H1 (cell line): ENCODE measurements at regions not wholly inside any gene's neighbourhood (a gene's known extent, or its start where the extent isn't known, plus 50 kb on each side); places are given as distances from the start of the nearest gene placed in this dataset.

Experiments used
- CTCF ChIA-PET: fragments of 300-600 bp; sonication (Branson Sonifier 250); formaldehyde crosslinking; loops from one replicate; lab custom pipeline; 2021; ENCODE audit not compliant: partially characterized antibody; lab: Charles Lee
- POLR2A ChIA-PET: fragments of 300-600 bp; sonication (Branson Sonifier 250); formaldehyde crosslinking; loops from one replicate; lab custom pipeline; 2021; ENCODE audit warnings: inconsistent platforms; ENCODE audit not compliant: partially characterized antibody; lab: Charles Lee
- DNase-seq, 2 experiments: peaks; one replicate each; pipeline versions ENCODE4 v3.0.0 to v3.0.0-alpha.2; 2010 to 2022; ENCODE audit warnings: low spot score in 2 of 2, low read depth in 1 of 2, mixed read lengths in 1 of 2
- FAIRE-seq: peaks from 2 replicates; lab custom pipeline; 2011; peaks lifted over from hg19 to GRCh38; lab: Jason Lieb, UNC
- H2AFZ ChIP-seq: 2 replicates; pipeline ENCODE4 v1.8.1; 2012; ENCODE audit warnings: low read length, inconsistent platforms
- H2AK5ac ChIP-seq: 2 replicates; pipeline ENCODE4 v1.6.1; 2013; ENCODE audit warnings: low read depth, low read length
- H2BK120ac ChIP-seq: replicated peaks from 2 replicates; pipeline ENCODE3; 2013; ENCODE audit warnings: low read depth, low read length, inconsistent platforms
- H2BK12ac ChIP-seq: 2 replicates; pipeline ENCODE4 v1.6.1; 2013; ENCODE audit warnings: low read depth, low read length
- H2BK15ac ChIP-seq: 2 replicates; pipeline ENCODE4 v1.6.1; 2013; ENCODE audit warnings: low read length
- H2BK20ac ChIP-seq: 2 replicates; pipeline ENCODE4 v1.6.1; 2013; ENCODE audit warnings: low read length
- H2BK5ac ChIP-seq: 2 replicates; pipeline ENCODE4 v1.6.1; 2013; ENCODE audit warnings: low read depth, low read length
- H3K14ac ChIP-seq: 2 replicates; pipeline ENCODE4 v1.6.1; 2013; ENCODE audit warnings: inconsistent platforms; ENCODE audit not compliant: insufficient read length
- H3K18ac ChIP-seq: 2 replicates; pipeline ENCODE4 v1.6.1; 2013; ENCODE audit warnings: low read length; ENCODE audit errors: extremely low read depth
- H3K23ac ChIP-seq: 2 replicates; pipeline ENCODE4 v1.6.1; 2013; ENCODE audit warnings: inconsistent platforms; ENCODE audit not compliant: insufficient read length
- H3K23me2 ChIP-seq: 2 replicates; pipeline ENCODE4 v1.6.1; 2013; ENCODE audit warnings: low read depth, low read length
- H3K27ac ChIP-seq: 2 replicates; pipeline ENCODE4 v1.6.1; 2011; ENCODE audit warnings: low read depth, low read length, inconsistent platforms
- H3K27me3 ChIP-seq, 4 experiments: replicated peaks in 1 of 4; 1 replicate in 1 of 4; 2 replicates in 3 of 4; pipeline versions ENCODE4 v1.6.1 to v1.8.1; 2011 to 2013; ENCODE audit warnings: low read length in 3 of 4, mild to moderate bottlenecking in 3 of 4, inconsistent platforms in 2 of 4, mixed read lengths in 2 of 4, moderate library complexity in 1 of 4; ENCODE audit not compliant: control insufficient read depth in 3 of 4, insufficient read depth in 3 of 4; ENCODE audit errors: extremely low read depth in 1 of 4
- H3K36me3 ChIP-seq, 4 experiments: 2 replicates each; pipeline versions ENCODE4 v1.6.1 to v1.8.1; 2011 to 2013; ENCODE audit warnings: mild to moderate bottlenecking in 4 of 4, low read length in 3 of 4, moderate library complexity in 2 of 4, control low read depth in 1 of 4, inconsistent platforms in 1 of 4; ENCODE audit not compliant: insufficient read depth in 4 of 4, control insufficient read depth in 2 of 4
- H3K4ac ChIP-seq: replicated peaks from 2 replicates; pipeline ENCODE3; 2013; ENCODE audit warnings: low read length, low read depth, mixed read lengths, inconsistent platforms; ENCODE audit not compliant: insufficient read length
- H3K4me1 ChIP-seq, 4 experiments: replicated peaks in 1 of 4; 1 replicate in 1 of 4; 2 replicates in 3 of 4; pipeline versions ENCODE4 v1.6.1 to v1.8.1; 2011 to 2013; ENCODE audit warnings: low read length in 3 of 4, inconsistent platforms in 2 of 4, mixed read lengths in 1 of 4; ENCODE audit not compliant: insufficient read depth in 4 of 4, control insufficient read depth in 3 of 4
- H3K4me2 ChIP-seq, 2 experiments: 2 replicates each; pipeline versions ENCODE4 v1.6.1 to v1.8.1; 2011 to 2013; ENCODE audit warnings: low read depth in 2 of 2, low read length in 2 of 2, control low read depth in 1 of 2, inconsistent platforms in 1 of 2, mild to moderate bottlenecking in 1 of 2; ENCODE audit not compliant: insufficient read depth in 1 of 2
- H3K4me3 ChIP-seq, 4 experiments: fragments of 200-600, 300-600 bp in 1 of 4; sonication (generic), shearing (Covaris generic), sonication (Bioruptor Twin) in 1 of 4; 2 replicates each; pipeline versions ENCODE4 v1.5.1 to v1.8.1; 2011 to 2016; ENCODE audit warnings: low read length in 4 of 4, low read depth in 3 of 4, control low read depth in 2 of 4, inconsistent platforms in 2 of 4, mild to moderate bottlenecking in 2 of 4, mixed read lengths in 1 of 4, moderate library complexity in 1 of 4; ENCODE audit not compliant: insufficient read depth in 2 of 4; ENCODE audit errors: extremely low read depth in 1 of 4
- H3K56ac ChIP-seq: replicated peaks from 2 replicates; pipeline ENCODE3; 2013; ENCODE audit warnings: low read depth, mild to moderate bottlenecking, mixed read lengths, low read length, inconsistent platforms; ENCODE audit not compliant: insufficient read length
- H3K79me1 ChIP-seq: 2 replicates; pipeline ENCODE4 v1.6.1; 2013; ENCODE audit warnings: low read depth, low read length, control low read depth
- H3K79me2 ChIP-seq, 2 experiments: 2 replicates each; pipeline versions ENCODE4 v1.6.1 to v1.8.1; 2012 to 2013; ENCODE audit warnings: low read length in 2 of 2, mild to moderate bottlenecking in 2 of 2, inconsistent platforms in 1 of 2; ENCODE audit not compliant: insufficient read depth in 2 of 2, control insufficient read depth in 1 of 2
- H3K9ac ChIP-seq, 4 experiments: replicated peaks in 1 of 4; 1 replicate in 1 of 4; 2 replicates in 3 of 4; pipeline versions ENCODE4 v1.6.1 to v1.8.1; 2011 to 2013; ENCODE audit warnings: low read depth in 3 of 4, low read length in 3 of 4, control low read depth in 2 of 4, mild to moderate bottlenecking in 2 of 4, moderate library complexity in 2 of 4, inconsistent platforms in 1 of 4; ENCODE audit errors: extremely low read depth in 1 of 4
- H3K9me3 ChIP-seq, 2 experiments: 2 replicates each; pipeline versions ENCODE4 v1.6.1 to v1.8.1; 2012 to 2013; ENCODE audit warnings: mild to moderate bottlenecking in 2 of 2, moderate library complexity in 2 of 2, control low read depth in 1 of 2, inconsistent platforms in 1 of 2, low read depth in 1 of 2, low read length in 1 of 2, mixed read lengths in 1 of 2; ENCODE audit not compliant: insufficient read depth in 2 of 2
- H4K20me1 ChIP-seq, 2 experiments: replicated peaks in 1 of 2; 2 replicates each; pipeline versions ENCODE3 to v1.8.1; 2011 to 2013; ENCODE audit warnings: inconsistent platforms in 2 of 2, low read length in 2 of 2, mild to moderate bottlenecking in 1 of 2; ENCODE audit not compliant: insufficient read depth in 2 of 2, control insufficient read depth in 1 of 2
- H4K5ac ChIP-seq: 2 replicates; pipeline ENCODE4 v1.6.1; 2013; ENCODE audit warnings: low read length, low read depth, mixed read lengths, inconsistent platforms; ENCODE audit not compliant: insufficient read length
- H4K8ac ChIP-seq: 2 replicates; pipeline ENCODE4 v1.8.0; 2013; ENCODE audit warnings: mild to moderate bottlenecking, moderate library complexity, low read length, inconsistent platforms; ENCODE audit not compliant: insufficient read depth; ENCODE audit errors: extremely low read depth
- H4K91ac ChIP-seq: replicated peaks from 2 replicates; pipeline ENCODE3; 2013; ENCODE audit warnings: low read length, mixed read lengths, inconsistent platforms; ENCODE audit not compliant: insufficient read length
- CEBPB ChIP-seq: IDR thresholded peaks from 2 replicates; pipeline ENCODE4 v1.6.1; 2012; ENCODE audit warnings: low read depth, low read length
- E2F6 ChIP-seq: IDR thresholded peaks from 2 replicates; pipeline ENCODE4 v1.6.1; 2012; ENCODE audit warnings: inconsistent platforms
- JUND ChIP-seq: IDR thresholded peaks from 2 replicates; pipeline ENCODE4 v1.6.1; 2011; ENCODE audit warnings: mild to moderate bottlenecking, improper control_type of control experiment, low read length
- MAFK ChIP-seq: IDR thresholded peaks from 2 replicates; pipeline ENCODE4 v1.6.1; 2012; ENCODE audit warnings: low read depth, mild to moderate bottlenecking, improper control_type of control experiment, low read length
- WGBS, 2 experiments: shearing (Covaris generic) in 1 of 2; methylation state at CpG; one replicate each; pipeline versions ENCODE4 v1.1.6 to v1.1.7; 2013 to 2015; ENCODE audit warnings: low lambda C conversion rate in 2 of 2, mixed read lengths in 2 of 2, inconsistent platforms in 1 of 2, low coverage in 1 of 2, missing lambda C conversion rate in 1 of 2; ENCODE audit not compliant: insufficient replicate concordance in 2 of 2, insufficient coverage in 1 of 2, insufficient read length in 1 of 2; ENCODE audit errors: extremely low coverage in 1 of 2, missing lambda C conversion rate in 1 of 2; 5-methylcytosine and 5-hydroxymethylcytosine counted together

GRCh38 chr3:66106788-66107187, 68.1 kb upstream of the MAGI1 start:
- Histone ChIP-seq H3K23me2 (no peaks in the 10 kb centered on the region), H3K4ac (no peak overlapping the region), H3K79me1 (no peaks in the 10 kb centered on the region), H3K36me3 (no peaks in the 10 kb centered on the region), H2AFZ (no peak overlapping the region), H3K23ac (no peak overlapping the region), H3K79me2 (no peaks in the 10 kb centered on the region), H3K9me3 (no peaks in the 10 kb centered on the region), H3K4me3 (no peak overlapping the region), H2BK120ac (no peak overlapping the region), H3K14ac (no peak overlapping the region), H3K4me1 (peaks cover 0 to 7% (median 4%) of the 10 kb centered on the region in 4 experiments; a peak in 5 of 7 replicates), H2BK20ac (no peak overlapping the region), H2BK12ac (no peak overlapping the region), H3K27me3 (no peaks in the 10 kb centered on the region; a peak in 1 of 7 replicates), H3K9ac (no peak overlapping the region), H2BK5ac (no peak overlapping the region), H3K27ac (no peak overlapping the region), H4K8ac (no peak overlapping the region), H3K4me2 (no peak overlapping the region), H3K56ac (no peak overlapping the region), H3K18ac (no peak overlapping the region), H2AK5ac (no peak overlapping the region), H2BK15ac (no peak overlapping the region), H4K91ac (no peak overlapping the region), H4K5ac (no peak overlapping the region), H4K20me1 (no peaks in the 10 kb centered on the region)
- ChIA-PET CTCF (interaction anchor here (0.9 to 1.1 kb wide), 2 partner anchors 14 to 235 kb away, joined by 3 to 4 read pairs; no protein-coding TSS in a partner anchor), POLR2A (interaction anchor here (1.1 kb wide), 1 partner anchor 22 kb away, joined by 3 read pairs; no protein-coding TSS in a partner anchor)
- 94% methylated on average over 2 of the region's 2 CpGs; no CpG with 5 or more reads in 1 of the 2 experiments for WGBS, 2 experiments
- no peak for FAIRE-seq
- TF ChIP-seq CEBPB: no peak
- no peak for TF ChIP-seq JUND
- no peak for TF ChIP-seq E2F6
- TF ChIP-seq MAFK: no peak
- DNase-seq: no peak
